Activated CD8-positive, alpha-beta T cell treated with anti-CD3 and anti-CD28 coated beads for 36 hours (primary cell): ENCODE measurements at regions not wholly inside any gene's neighbourhood (a gene's known extent, or its start where the extent isn't known, plus 50 kb on each side); places are given as distances from the start of the nearest gene placed in this dataset.

Experiments used
- ATAC-seq: fragments of 200-7000 bp; cut with Tn5 transposase; one replicate; pipeline ENCODE4 v1.10.0; 2021; ENCODE audit warnings: mild to moderate bottlenecking, moderate library complexity
- CTCF ChIA-PET: fragments of 350-600 bp; sonication (Branson Sonifier 250); formaldehyde crosslinking; loops from one replicate; lab custom pipeline; 2021; ENCODE audit warnings: antibody characterized with exemption; lab: Charles Lee
- POLR2A ChIA-PET: fragments of 350-600 bp; sonication (Branson Sonifier 250); formaldehyde crosslinking; loops from one replicate; lab custom pipeline; 2021; ENCODE audit warnings: antibody characterized with exemption; lab: Charles Lee
- DNase-seq: peaks from one replicate; pipeline ENCODE4 v3.0.0-alpha.2; 2020
- H3K27ac Mint-ChIP-seq: one replicate; pipeline ENCODE4 v1.8.0; 2021; ENCODE audit warnings: mild to moderate bottlenecking, mixed read lengths
- H3K27me3 Mint-ChIP-seq: one replicate; pipeline ENCODE4 v1.8.0; 2021; ENCODE audit warnings: mixed read lengths
- H3K36me3 Mint-ChIP-seq: one replicate; pipeline ENCODE4 v1.8.0; 2021; ENCODE audit warnings: low read depth, mixed read lengths
- H3K4me1 Mint-ChIP-seq: one replicate; pipeline ENCODE4 v1.8.0; 2021; ENCODE audit warnings: low read depth, mixed read lengths
- H3K4me3 Mint-ChIP-seq: one replicate; pipeline ENCODE4 v1.8.0; 2021; ENCODE audit warnings: mild to moderate bottlenecking, moderate library complexity, mixed read lengths
- H3K9me3 Mint-ChIP-seq: one replicate; pipeline ENCODE4 v1.8.0; 2021; ENCODE audit warnings: mixed read lengths
- intact Hi-C: fragments of 100-400 bp; cut with micrococcal nuclease; formaldehyde crosslinking; loops from one replicate; pipeline ENCODE4 v1.10.0; 2022
- TF ChIP-seq, protein P1 (sequence below): fragments of 200-600 bp; IDR thresholded peaks from one replicate; pipeline ENCODE4 v1.8.0; 2022; ENCODE audit warnings: antibody characterized with exemption, mild to moderate bottlenecking

DNA sequence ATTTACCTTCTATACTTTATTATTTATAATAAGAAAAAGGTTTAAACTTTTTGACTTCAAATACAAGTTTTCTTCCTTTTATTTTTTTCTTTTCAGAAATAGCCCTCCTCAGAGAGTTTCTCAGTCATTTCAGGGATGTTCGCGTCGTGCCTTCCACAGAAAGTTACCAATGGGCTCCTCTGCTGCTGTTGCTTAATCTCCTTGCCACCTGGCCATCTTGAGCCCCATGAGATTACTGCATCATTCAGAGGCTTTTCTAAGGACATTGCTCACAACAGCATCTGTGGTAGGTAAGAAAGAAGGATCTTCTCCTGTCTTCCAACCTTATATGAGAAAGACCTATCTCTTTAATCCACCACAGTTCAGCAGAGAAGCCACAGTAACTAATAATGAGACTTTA is 1361.9 kb upstream of the ADGRL3 start:
- ATAC-seq (no peak), DNase-seq (no peak)
- TF ChIP-seq, protein P1, sequence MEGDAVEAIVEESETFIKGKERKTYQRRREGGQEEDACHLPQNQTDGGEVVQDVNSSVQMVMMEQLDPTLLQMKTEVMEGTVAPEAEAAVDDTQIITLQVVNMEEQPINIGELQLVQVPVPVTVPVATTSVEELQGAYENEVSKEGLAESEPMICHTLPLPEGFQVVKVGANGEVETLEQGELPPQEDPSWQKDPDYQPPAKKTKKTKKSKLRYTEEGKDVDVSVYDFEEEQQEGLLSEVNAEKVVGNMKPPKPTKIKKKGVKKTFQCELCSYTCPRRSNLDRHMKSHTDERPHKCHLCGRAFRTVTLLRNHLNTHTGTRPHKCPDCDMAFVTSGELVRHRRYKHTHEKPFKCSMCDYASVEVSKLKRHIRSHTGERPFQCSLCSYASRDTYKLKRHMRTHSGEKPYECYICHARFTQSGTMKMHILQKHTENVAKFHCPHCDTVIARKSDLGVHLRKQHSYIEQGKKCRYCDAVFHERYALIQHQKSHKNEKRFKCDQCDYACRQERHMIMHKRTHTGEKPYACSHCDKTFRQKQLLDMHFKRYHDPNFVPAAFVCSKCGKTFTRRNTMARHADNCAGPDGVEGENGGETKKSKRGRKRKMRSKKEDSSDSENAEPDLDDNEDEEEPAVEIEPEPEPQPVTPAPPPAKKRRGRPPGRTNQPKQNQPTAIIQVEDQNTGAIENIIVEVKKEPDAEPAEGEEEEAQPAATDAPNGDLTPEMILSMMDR = no peak
- Mint-ChIP-seq H3K4me1 (no peaks in the 10 kb centered on the region), H3K4me3 (no peak overlapping the region), H3K27ac (no peak overlapping the region), H3K36me3 (no peaks in the 10 kb centered on the region), H3K9me3 (peaks cover 5% of the 10 kb centered on the region), H3K27me3 (no peaks in the 10 kb centered on the region)
- intact Hi-C loops = no loop called here
- ChIA-PET CTCF (no interaction called here), POLR2A (no interaction called here)

DNA sequence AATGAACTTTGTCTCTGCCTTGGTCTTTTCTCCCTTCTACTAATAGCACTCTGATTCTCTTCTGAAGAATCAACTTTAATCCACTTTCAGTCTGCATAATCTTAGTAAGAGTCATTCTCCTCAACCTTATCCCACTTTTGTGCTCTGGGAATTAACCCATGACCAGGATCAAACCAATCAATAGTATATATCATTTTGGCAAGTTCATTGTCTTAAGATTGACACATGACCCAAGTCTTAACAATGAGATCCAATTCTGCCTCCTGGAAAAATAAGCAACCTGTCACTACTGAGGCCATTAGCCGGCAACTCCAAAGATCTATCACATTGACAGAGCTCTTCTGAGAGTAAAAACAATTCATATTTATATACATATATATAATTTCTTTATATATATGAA is 1358.4 kb upstream of the ADGRL3 start:
- ChIA-PET POLR2A (no interaction called here), CTCF (no interaction called here)
- intact Hi-C loops = no loop called here

DNA sequence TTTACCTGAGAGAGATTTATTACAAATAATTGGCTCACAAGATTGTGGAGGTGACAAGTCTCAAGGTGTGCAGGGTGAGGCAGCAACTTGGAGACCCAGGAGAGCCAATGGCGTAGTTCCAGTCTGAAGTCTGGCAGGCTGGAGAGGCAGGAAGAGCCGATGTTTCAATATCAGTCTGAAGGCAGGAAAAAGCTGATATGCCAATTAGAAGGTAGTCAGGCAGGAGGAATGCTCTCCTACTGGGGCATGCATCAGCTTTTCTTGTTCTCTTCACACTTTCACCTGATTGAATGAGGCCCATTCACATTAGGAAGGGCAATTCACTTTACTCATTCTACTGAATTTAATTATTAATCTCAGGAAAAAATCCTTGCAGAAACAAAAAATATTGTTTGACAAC is 1351.7 kb upstream of the ADGRL3 start:
- no peak overlapping the region for H3K4me3 Mint-ChIP-seq
- no peaks in the 10 kb centered on the region for H3K27me3 Mint-ChIP-seq
- ChIA-PET POLR2A (no interaction called here), CTCF (no interaction called here)
- TF ChIP-seq, protein P1 = no peak
- peaks cover 5% of the 10 kb centered on the region for H3K9me3 Mint-ChIP-seq
- intact Hi-C loops = no loop called here
- no peaks in the 10 kb centered on the region for H3K36me3 Mint-ChIP-seq
- DNase-seq = no peak
- ATAC-seq = no peak
- H3K4me1 Mint-ChIP-seq = no peaks in the 10 kb centered on the region
- H3K27ac Mint-ChIP-seq = no peak overlapping the region

More for the DNA sequence above, 1358.4 kb upstream of the ADGRL3 start:
- Mint-ChIP-seq H3K9me3 (peaks cover 9% of the 10 kb centered on the region), H3K4me1 (no peaks in the 10 kb centered on the region), H3K36me3 (no peaks in the 10 kb centered on the region), H3K27ac (no peak overlapping the region), H3K4me3 (no peak overlapping the region), H3K27me3 (no peaks in the 10 kb centered on the region)
- TF ChIP-seq, protein P1 = no peak
- ATAC-seq (no peak), DNase-seq (no peak)

DNA sequence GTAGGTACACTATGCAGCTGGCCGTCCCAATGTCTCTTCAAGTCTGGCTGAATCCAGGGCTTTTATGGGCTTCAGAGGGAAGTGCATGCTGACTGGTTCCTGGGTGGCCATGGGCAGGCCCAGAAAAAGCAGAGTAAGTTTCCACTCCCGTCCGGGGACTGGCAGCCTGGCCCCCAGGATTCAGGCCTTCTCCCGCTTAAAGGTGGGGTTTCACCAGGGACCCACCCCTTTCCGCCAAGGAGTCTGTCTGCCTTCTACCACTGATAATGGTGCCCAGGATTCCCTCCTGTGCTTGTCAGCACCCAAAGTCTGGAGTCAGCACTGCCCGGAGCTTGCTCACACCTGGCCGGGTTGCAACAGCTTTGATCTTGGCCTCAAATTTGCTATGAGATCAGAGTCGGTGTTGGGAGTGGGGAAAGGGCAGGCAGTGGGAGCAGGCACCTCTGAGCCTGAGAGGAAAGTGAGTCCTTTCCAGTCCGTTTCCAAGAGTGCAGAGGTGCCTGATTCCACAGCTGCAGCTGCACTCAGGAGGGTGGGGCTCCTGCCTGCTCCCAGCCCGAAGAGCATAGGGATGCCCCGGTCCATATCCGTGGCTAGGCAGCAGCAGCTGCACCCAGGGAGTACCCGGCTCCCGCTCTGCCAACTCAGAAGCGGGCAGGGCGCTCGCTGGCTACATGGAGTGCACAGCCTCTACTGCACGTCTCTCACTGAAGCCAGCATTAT is 1344.3 kb upstream of the ADGRL3 start:
- Mint-ChIP-seq H3K9me3 (peaks cover 9% of the 10 kb centered on the region), H3K27me3 (no peaks in the 10 kb centered on the region), H3K36me3 (no peaks in the 10 kb centered on the region), H3K4me3 (no peak overlapping the region), H3K4me1 (no peaks in the 10 kb centered on the region), H3K27ac (no peak overlapping the region)
- no peak for ATAC-seq
- TF ChIP-seq, protein P1 = no peak
- intact Hi-C loops = no loop called here
- DNase-seq = no peak
- POLR2A ChIA-PET = no interaction called here
- CTCF ChIA-PET = no interaction called here

DNA sequence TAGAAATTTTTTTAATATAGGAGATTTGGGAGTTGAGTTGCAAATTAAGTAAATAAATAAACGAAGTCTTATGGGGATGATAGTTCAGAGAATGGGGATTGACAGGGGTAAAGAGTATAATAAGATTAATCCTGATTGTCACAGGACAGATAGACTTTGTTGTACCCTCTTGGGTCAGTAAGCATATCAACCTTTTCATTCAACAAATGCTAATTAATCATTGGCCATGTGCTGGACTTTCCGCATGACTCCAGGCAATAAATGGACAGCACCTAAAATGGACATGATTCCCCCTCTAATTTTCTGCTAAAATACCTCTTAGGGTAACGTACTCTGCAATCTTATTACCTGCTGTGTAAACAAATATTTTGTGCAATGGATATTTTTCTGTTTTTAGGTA is 1331.1 kb upstream of the ADGRL3 start:
- TF ChIP-seq, protein P1 = no peak
- intact Hi-C loops = no loop called here
- no peak overlapping the region for H3K27ac Mint-ChIP-seq
- no peak overlapping the region for H3K4me3 Mint-ChIP-seq
- H3K36me3 Mint-ChIP-seq = no peaks in the 10 kb centered on the region
- CTCF ChIA-PET = no interaction called here
- H3K27me3 Mint-ChIP-seq = no peaks in the 10 kb centered on the region
- no peaks in the 10 kb centered on the region for H3K4me1 Mint-ChIP-seq
- H3K9me3 Mint-ChIP-seq = peaks cover 5% of the 10 kb centered on the region
- DNase-seq = no peak
- no peak for ATAC-seq
- POLR2A ChIA-PET = no interaction called here
